Activated CD8-positive, alpha-beta memory T cell treated with anti-CD3 and anti-CD28 coated beads, Interleukin-2, amount 10 ng/mL, durations not matched to agents 7 days and 5 days (primary cell): ENCODE measurements at regions not wholly inside any gene's neighbourhood (a gene's known extent, or its start where the extent isn't known, plus 50 kb on each side); places are given as distances from the start of the nearest gene placed in this dataset.

Source experiments
- ATAC-seq: fragments of 150-1000 bp; cut with Tn5 transposase; one replicate; pipeline ENCODE4 v1.10.0; 2021; ENCODE audit warnings: moderate library complexity
- CTCF ChIA-PET: fragments of 350-600 bp; sonication (Branson Sonifier 250); formaldehyde crosslinking; loops from one replicate; lab custom pipeline; 2021; ENCODE audit warnings: antibody characterized with exemption; lab: Charles Lee
- DNase-seq: peaks from one replicate; pipeline ENCODE4 v3.0.0-alpha.2; 2020
- H3K27ac Mint-ChIP-seq: one replicate; pipeline ENCODE4 v1.8.0; 2021; ENCODE audit warnings: mild to moderate bottlenecking, mixed read lengths
- H3K27me3 Mint-ChIP-seq: one replicate; pipeline ENCODE4 v1.8.0; 2021; ENCODE audit warnings: mixed read lengths
- H3K36me3 Mint-ChIP-seq: one replicate; pipeline ENCODE4 v1.8.0; 2021; ENCODE audit warnings: mild to moderate bottlenecking, mixed read lengths
- H3K4me1 Mint-ChIP-seq: one replicate; pipeline ENCODE4 v1.8.0; 2021; ENCODE audit warnings: mixed read lengths
- H3K4me3 Mint-ChIP-seq: one replicate; pipeline ENCODE4 v1.8.0; 2021; ENCODE audit warnings: mild to moderate bottlenecking, moderate library complexity, mixed read lengths
- H3K9me3 Mint-ChIP-seq: one replicate; pipeline ENCODE4 v1.8.0; 2022; ENCODE audit warnings: low read depth, mixed read lengths

DNA sequence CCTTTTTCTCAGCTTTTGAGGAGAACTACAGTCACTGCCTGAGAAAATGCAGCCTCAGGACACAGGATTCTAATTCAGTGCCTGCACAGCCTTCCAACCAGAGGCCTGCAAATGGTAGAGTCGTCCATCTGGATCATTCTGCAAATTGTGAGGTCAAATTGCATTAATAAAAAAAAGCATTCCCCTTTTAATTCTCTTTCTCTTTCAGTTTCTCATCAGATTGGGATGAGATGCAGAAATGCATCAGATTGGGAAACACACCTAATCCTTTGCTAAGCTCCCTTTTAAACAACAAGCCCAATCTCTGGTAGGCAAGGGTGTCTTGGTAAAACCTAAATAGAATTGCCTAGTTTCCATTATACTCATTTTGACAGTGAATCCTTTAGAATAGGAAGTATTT is 838.8 kb downstream of the MAFB start:
- no peaks in the 10 kb centered on the region for H3K36me3 Mint-ChIP-seq
- no peaks in the 10 kb centered on the region for H3K27me3 Mint-ChIP-seq

DNA sequence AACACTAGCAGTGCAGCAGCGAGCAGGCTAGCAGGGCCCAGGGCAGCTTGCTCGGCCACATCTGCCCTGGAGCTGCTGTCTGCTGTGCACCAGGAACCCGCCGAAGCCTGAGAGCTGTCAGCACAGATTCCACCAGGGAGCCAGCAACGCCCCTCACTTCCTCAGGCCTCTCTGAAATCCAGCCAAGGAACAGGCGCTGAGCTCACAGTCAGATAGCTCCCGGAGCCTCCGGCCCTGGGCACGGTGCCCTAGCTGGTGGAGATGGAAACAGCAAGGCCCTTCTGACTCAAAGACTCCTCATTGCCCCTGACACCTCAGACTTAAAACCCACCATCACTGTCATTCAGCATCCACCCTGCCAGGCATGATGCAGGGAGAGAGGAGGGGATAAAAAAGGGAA is 839.4 kb downstream of the MAFB start:
- Mint-ChIP-seq H3K27me3 (no peaks in the 10 kb centered on the region), H3K36me3 (no peaks in the 10 kb centered on the region), H3K4me1 (no peaks in the 10 kb centered on the region), H3K4me3 (no peak overlapping the region), H3K9me3 (peaks cover 2% of the 10 kb centered on the region), H3K27ac (no peak overlapping the region)
- ATAC-seq (no peak), DNase-seq (no peak)
- CTCF ChIA-PET: no interaction called here

More for the DNA sequence above, 838.8 kb downstream of the MAFB start:
- no peak overlapping the region for H3K27ac Mint-ChIP-seq
- H3K4me1 Mint-ChIP-seq: no peaks in the 10 kb centered on the region
- H3K9me3 Mint-ChIP-seq: peaks cover 2% of the 10 kb centered on the region
- no peak for DNase-seq
- no peak overlapping the region for H3K4me3 Mint-ChIP-seq
- ATAC-seq: no peak
- CTCF ChIA-PET: no interaction called here

GRCh38 chr20:39849171-39849570 is 839.9 kb downstream of the MAFB start:
- H3K27me3 Mint-ChIP-seq: no peaks in the 10 kb centered on the region
- no peaks in the 10 kb centered on the region for H3K4me1 Mint-ChIP-seq
- no peak for ATAC-seq

GRCh38 chr20:39839399-39840119 is 849.5 kb downstream of the MAFB start:
- no peak for ATAC-seq
- CTCF ChIA-PET: no interaction called here

More at GRCh38 chr20:39849171-39849570, 839.9 kb downstream of the MAFB start:
- Mint-ChIP-seq H3K36me3 (no peaks in the 10 kb centered on the region), H3K9me3 (peaks cover 2% of the 10 kb centered on the region), H3K4me3 (no peak overlapping the region), H3K27ac (no peak overlapping the region)
- CTCF ChIA-PET: no interaction called here
- DNase-seq: no peak

DNA sequence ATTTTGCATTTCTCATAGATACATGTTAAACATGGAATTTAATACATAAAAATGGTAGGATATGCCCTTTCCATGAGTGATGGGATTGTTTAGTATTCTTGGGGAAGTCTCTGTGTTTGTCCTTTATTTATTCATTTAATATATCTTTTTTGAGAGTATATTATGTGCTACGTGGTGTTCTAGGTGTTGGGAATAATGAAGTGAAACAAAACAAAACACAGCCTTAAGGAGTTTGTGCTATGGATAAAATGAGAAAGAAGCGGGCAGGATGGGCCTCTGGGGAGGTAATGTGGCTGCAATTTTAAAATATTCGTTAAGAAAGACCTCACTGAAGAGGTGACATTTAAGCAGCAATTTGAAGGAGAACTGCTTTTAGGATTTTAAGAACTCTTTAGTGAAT is 851.5 kb downstream of the MAFB start:
- ATAC-seq: no peak
- H3K4me1 Mint-ChIP-seq: no peaks in the 10 kb centered on the region
- no peak overlapping the region for H3K27ac Mint-ChIP-seq
- H3K27me3 Mint-ChIP-seq: no peaks in the 10 kb centered on the region
- H3K36me3 Mint-ChIP-seq: no peaks in the 10 kb centered on the region
- CTCF ChIA-PET: no interaction called here
- H3K9me3 Mint-ChIP-seq: no peaks in the 10 kb centered on the region
- no peak overlapping the region for H3K4me3 Mint-ChIP-seq
- no peak for DNase-seq

More at GRCh38 chr20:39839399-39840119, 849.5 kb downstream of the MAFB start:
- H3K27me3 Mint-ChIP-seq: no peaks in the 10 kb centered on the region
- H3K9me3 Mint-ChIP-seq: no peaks in the 10 kb centered on the region
- DNase-seq: no peak
- no peak overlapping the region for H3K4me3 Mint-ChIP-seq
- H3K27ac Mint-ChIP-seq: no peak overlapping the region
- no peaks in the 10 kb centered on the region for H3K36me3 Mint-ChIP-seq
- H3K4me1 Mint-ChIP-seq: no peaks in the 10 kb centered on the region

- peaks cover under 1% of the 10 kb centered on the region for H3K4me1 Mint-ChIP-seq
- H3K9me3 Mint-ChIP-seq: no peaks in the 10 kb centered on the region
- ATAC-seq (no peak), DNase-seq (no peak)
- H3K27ac Mint-ChIP-seq: no peak overlapping the region
- no peaks in the 10 kb centered on the region for H3K27me3 Mint-ChIP-seq
- H3K4me3 Mint-ChIP-seq: no peak overlapping the region
- H3K36me3 Mint-ChIP-seq: no peaks in the 10 kb centered on the region
- CTCF ChIA-PET: no interaction called here
Measured at GRCh38 chr20:39835130-39835842, 853.8 kb downstream of the MAFB start.

DNA sequence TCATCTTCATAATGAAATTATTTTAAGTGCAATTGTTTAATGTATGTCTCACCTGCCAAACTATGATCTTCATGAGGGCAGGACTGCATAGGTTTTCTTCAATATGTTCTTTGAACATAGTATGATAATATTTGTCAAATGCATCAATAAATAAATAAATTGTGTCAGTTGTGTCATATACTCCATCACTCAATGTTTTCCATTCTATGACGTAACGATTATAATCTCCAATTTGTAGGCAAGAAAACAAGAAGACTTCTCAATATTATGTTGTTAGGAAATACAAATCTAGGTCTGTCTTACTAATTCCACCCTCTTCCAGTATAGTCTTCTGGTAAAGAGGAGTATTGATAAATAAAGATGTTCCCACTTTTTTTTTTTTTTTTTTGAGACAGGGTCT is 858.1 kb downstream of the MAFB start:
- H3K27me3 Mint-ChIP-seq: no peaks in the 10 kb centered on the region
- no peaks in the 10 kb centered on the region for H3K36me3 Mint-ChIP-seq
- H3K4me1 Mint-ChIP-seq: peaks cover 7% of the 10 kb centered on the region
- H3K27ac Mint-ChIP-seq: no peak overlapping the region
- ATAC-seq: no peak
- no peak for DNase-seq
- CTCF ChIA-PET: no interaction called here
- no peaks in the 10 kb centered on the region for H3K9me3 Mint-ChIP-seq
- no peak overlapping the region for H3K4me3 Mint-ChIP-seq

- no peak overlapping the region for H3K4me3 Mint-ChIP-seq
- H3K27me3 Mint-ChIP-seq: no peaks in the 10 kb centered on the region
- H3K36me3 Mint-ChIP-seq: no peaks in the 10 kb centered on the region
- DNase-seq (no peak), ATAC-seq (no peak)
- H3K4me1 Mint-ChIP-seq: peaks cover 7% of the 10 kb centered on the region
- CTCF ChIA-PET: no interaction called here
- no peaks in the 10 kb centered on the region for H3K9me3 Mint-ChIP-seq
- no peak overlapping the region for H3K27ac Mint-ChIP-seq
Measured at GRCh38 chr20:39829661-39830060, 859.4 kb downstream of the MAFB start.

DNA sequence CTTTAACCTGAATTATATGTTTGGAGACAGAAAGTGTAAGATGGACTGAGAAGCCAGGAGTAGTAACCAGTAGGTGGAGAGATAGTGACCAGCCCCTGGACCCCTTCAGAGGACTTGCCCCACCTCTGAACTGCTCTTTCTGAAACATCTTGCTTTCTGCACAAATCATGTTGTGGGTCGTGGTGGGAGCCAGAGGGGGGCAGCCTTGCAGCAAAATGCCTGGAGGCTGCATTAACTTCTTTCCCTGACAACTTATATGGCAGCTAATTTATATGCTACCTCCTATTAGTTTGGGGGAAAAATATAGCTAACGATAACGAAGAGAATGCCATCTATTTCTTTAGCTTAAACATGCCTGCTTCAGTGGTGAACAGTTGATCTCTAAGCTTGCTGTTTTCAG is 859.8 kb downstream of the MAFB start:
- Mint-ChIP-seq H3K4me1 (peaks cover 7% of the 10 kb centered on the region), H3K27me3 (no peaks in the 10 kb centered on the region), H3K9me3 (no peaks in the 10 kb centered on the region), H3K4me3 (no peak overlapping the region), H3K36me3 (no peaks in the 10 kb centered on the region), H3K27ac (no peak overlapping the region)
- no peak for ATAC-seq
- CTCF ChIA-PET: no interaction called here
- DNase-seq: no peak

DNA sequence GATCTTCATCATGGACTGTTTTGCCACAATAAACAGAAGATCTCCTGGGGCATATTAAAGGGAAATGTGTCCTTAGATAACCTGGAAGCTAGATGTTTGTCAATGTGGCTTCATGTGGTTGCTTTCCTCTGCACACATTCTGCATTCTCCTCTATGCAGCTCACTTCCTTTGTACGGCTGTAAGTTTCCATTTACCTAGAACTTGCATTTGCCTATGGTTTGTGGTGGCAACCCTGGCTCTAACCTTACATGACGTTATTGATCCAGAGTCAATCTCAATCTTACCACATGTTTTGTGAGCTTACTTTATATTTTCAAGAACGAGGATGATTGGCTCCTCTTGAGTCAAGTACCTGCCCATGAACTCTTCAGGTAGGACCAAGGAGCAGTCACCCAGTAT is 863.1 kb downstream of the MAFB start:
- DNase-seq (peak; percentile 41), ATAC-seq (peak; percentile 39)
- Mint-ChIP-seq H3K9me3 (no peaks in the 10 kb centered on the region), H3K36me3 (no peaks in the 10 kb centered on the region), H3K4me1 (peaks cover 7% of the 10 kb centered on the region), H3K4me3 (no peak overlapping the region), H3K27ac (no peak overlapping the region), H3K27me3 (no peaks in the 10 kb centered on the region)
- CTCF ChIA-PET: no interaction called here

GRCh38 chr20:39825524-39825923 is 863.4 kb downstream of the DHX35 start:
- H3K27ac Mint-ChIP-seq: no peak overlapping the region
- no peak for DNase-seq
- H3K36me3 Mint-ChIP-seq: no peaks in the 10 kb centered on the region
- no peak for ATAC-seq
- peaks cover 7% of the 10 kb centered on the region for H3K4me1 Mint-ChIP-seq
- CTCF ChIA-PET: no interaction called here
- H3K9me3 Mint-ChIP-seq: no peaks in the 10 kb centered on the region
- no peak overlapping the region for H3K4me3 Mint-ChIP-seq
- no peaks in the 10 kb centered on the region for H3K27me3 Mint-ChIP-seq

- peaks cover 5% of the 10 kb centered on the region for H3K4me1 Mint-ChIP-seq
- H3K27me3 Mint-ChIP-seq: no peaks in the 10 kb centered on the region
- CTCF ChIA-PET: no interaction called here
- no peak overlapping the region for H3K4me3 Mint-ChIP-seq
- H3K36me3 Mint-ChIP-seq: no peaks in the 10 kb centered on the region
- DNase-seq (no peak), ATAC-seq (no peak)
- H3K9me3 Mint-ChIP-seq: no peaks in the 10 kb centered on the region
- no peak overlapping the region for H3K27ac Mint-ChIP-seq
Measured at GRCh38 chr20:39823224-39823623, 861.1 kb downstream of the DHX35 start.

DNA sequence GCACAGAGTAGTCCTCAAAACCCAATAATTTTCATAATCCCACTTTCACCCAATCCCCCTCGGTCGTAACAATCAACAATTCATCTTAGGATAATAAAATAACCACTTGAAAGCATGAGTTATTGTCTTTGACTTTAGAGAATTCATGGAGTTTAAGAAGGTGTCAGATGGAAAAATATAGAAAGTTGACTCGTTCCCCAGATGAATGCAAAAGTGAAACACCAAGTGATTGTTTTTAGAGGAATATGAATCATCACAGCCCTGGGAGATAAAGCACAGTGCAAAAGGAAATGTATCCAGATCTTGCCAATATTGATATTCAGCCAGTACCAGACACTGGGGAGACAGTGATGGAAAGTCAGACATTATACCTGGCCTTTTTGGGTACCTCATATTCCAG is 860.5 kb downstream of the DHX35 start:
- Mint-ChIP-seq H3K36me3 (no peaks in the 10 kb centered on the region), H3K27ac (no peak overlapping the region), H3K4me3 (no peak overlapping the region), H3K4me1 (peaks cover 5% of the 10 kb centered on the region), H3K27me3 (no peaks in the 10 kb centered on the region), H3K9me3 (no peaks in the 10 kb centered on the region)
- ATAC-seq (no peak), DNase-seq (no peak)
- CTCF ChIA-PET: no interaction called here

GRCh38 chr20:39813190-39813829 is 851.2 kb downstream of the DHX35 start:
- no peaks in the 10 kb centered on the region for H3K27me3 Mint-ChIP-seq
- H3K9me3 Mint-ChIP-seq: peaks cover 3% of the 10 kb centered on the region
- DNase-seq (no peak), ATAC-seq (no peak)
- no peaks in the 10 kb centered on the region for H3K4me1 Mint-ChIP-seq
- no peaks in the 10 kb centered on the region for H3K36me3 Mint-ChIP-seq
- H3K27ac Mint-ChIP-seq: no peak overlapping the region
- CTCF ChIA-PET: no interaction called here
- H3K4me3 Mint-ChIP-seq: no peak overlapping the region
